ENCODE measurements at regions not wholly inside any gene's neighbourhood (a gene's known extent, or its start where the extent isn't known, plus 50 kb on each side); places are given as distances from the start of the nearest gene placed in this dataset.

GRCh38 chr5:82635561-82636288, 357.6 kb upstream of the RPS23 start (continued):
- TF ChIP-seq ZNF503 (CRISPR knock-in tag; IDR thresholded peaks at IDR 0.05) (peak; percentile 92), ZNF720 (CRISPR knock-in tag; IDR thresholded peaks at IDR 0.05) (no peak), ZNF343 (CRISPR knock-in tag; IDR thresholded peaks at IDR 0.05) (no peak), FOXC1 (CRISPR knock-in tag; IDR thresholded peaks at IDR 0.05; ENCODE audit: borderline replicate concordance) (no peak), HMG20A (CRISPR knock-in tag; IDR thresholded peaks at IDR 0.05; ENCODE audit: borderline replicate concordance) (peak; percentile 98), ZNF142 (CRISPR knock-in tag; IDR thresholded peaks at IDR 0.05) (no peak), MYC (CRISPR knock-in tag; IDR thresholded peaks at IDR 0.05; ENCODE audit: borderline replicate concordance) (no peak), ZBTB43 (CRISPR knock-in tag; conservative IDR thresholded peaks at IDR 0.05) (peak; percentile 63; the same call in 1 of the 2 replicates), ZNF12 (CRISPR knock-in tag; IDR thresholded peaks at IDR 0.05) (peak; percentile 54; the same call in 1 of the 2 replicates), CSRNP1 (CRISPR knock-in tag; IDR thresholded peaks at IDR 0.05) (no peak), ZC3H4 (CRISPR knock-in tag; IDR thresholded peaks at IDR 0.05; ENCODE audit: borderline replicate concordance) (no peak), XRCC5 (optimal IDR thresholded peaks at IDR 0.05; ENCODE audit: low read length) (peak; percentile 27), ZBTB20 (CRISPR knock-in tag; IDR thresholded peaks at IDR 0.05; ENCODE audit: borderline replicate concordance, low read depth) (peak; percentile 84; the same call in 1 of the 2 replicates), TGIF2 (CRISPR knock-in tag; IDR thresholded peaks at IDR 0.05) (peak; percentile 79), ELF3 (CRISPR knock-in tag; IDR thresholded peaks at IDR 0.05) (peak; percentile 85), ZNF652 (CRISPR knock-in tag; IDR thresholded peaks at IDR 0.05; ENCODE audit: borderline replicate concordance, low read depth) (peak; percentile 63; the same call in 1 of the 2 replicates), RBM39 (IDR thresholded peaks at IDR 0.05; ENCODE audit: low read depth, low read length, poor library complexity, severe bottlenecking) (no peak), TAF15 (IDR thresholded peaks at IDR 0.05; ENCODE audit: low read depth, low read length, poor library complexity, severe bottlenecking) (no peak), ZNF792 (CRISPR knock-in tag; IDR thresholded peaks at IDR 0.05) (peak; percentile 68)

Data from HepG2 (cell line).